SJSA1 (cell line): ENCODE measurements at regions not wholly inside any gene's neighbourhood (a gene's known extent, or its start where the extent isn't known, plus 50 kb on each side); places are given as distances from the start of the nearest gene placed in this dataset.
"Not testable (repeated sequence)": the region's sequence is repeated elsewhere in the genome, so short reads cannot be mapped to it uniquely, and the experiment has no call there.

Experiments used
- DNase-seq, 2 experiments: peaks; one replicate each; pipeline ENCODE4 v3.0.0-alpha.2; 2015 to 2020; ENCODE audit warnings: low spot score in 2 of 2, low read depth in 1 of 2
- H3K27ac ChIP-seq: fragments of 250-450 bp; sonication (Bioruptor Pico); 2 replicates; pipeline ENCODE4 v1.5.1; 2020; ENCODE audit warnings: mild to moderate bottlenecking, moderate library complexity
- H3K27me3 ChIP-seq: fragments of 250-450 bp; sonication (Bioruptor Pico); replicated peaks from 2 replicates; pipeline ENCODE4 v1.5.1; 2020; ENCODE audit warnings: mild to moderate bottlenecking, moderate library complexity
- H3K36me3 ChIP-seq: fragments of 250-450 bp; sonication (Bioruptor Pico); 2 replicates; pipeline ENCODE4 v1.5.1; 2020; ENCODE audit warnings: mild to moderate bottlenecking
- H3K4me1 ChIP-seq: fragments of 250-450 bp; sonication (Bioruptor Pico); replicated peaks from 2 replicates; pipeline ENCODE4 v1.6.1; 2021; ENCODE audit warnings: mild to moderate bottlenecking
- H3K4me3 ChIP-seq: fragments of 250-450 bp; sonication (Bioruptor Pico); 2 replicates; pipeline ENCODE4 v1.5.1; 2020; ENCODE audit warnings: mild to moderate bottlenecking
- H3K9me3 ChIP-seq: fragments of 250-450 bp; sonication (Bioruptor Pico); replicated peaks from 2 replicates; pipeline ENCODE4 v1.5.1; 2020; ENCODE audit warnings: mild to moderate bottlenecking

DNA sequence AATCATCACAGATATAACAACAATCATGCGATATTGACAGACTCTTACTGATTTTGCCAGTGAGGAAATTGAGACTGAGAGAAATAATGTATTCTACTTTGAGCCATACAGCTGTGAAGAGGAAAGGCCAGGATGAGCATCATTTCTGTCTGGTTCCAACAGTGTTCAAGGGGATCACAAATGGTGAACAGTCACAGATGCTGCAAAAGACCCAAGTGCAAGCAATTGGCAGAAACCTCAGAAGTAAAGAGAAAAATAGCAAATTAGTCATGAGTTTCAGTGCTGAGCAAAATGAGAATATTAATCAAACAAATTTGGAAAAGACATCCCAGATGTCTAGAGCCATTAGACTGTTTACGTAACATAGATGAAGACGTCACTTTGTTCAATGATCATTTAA, 114.1 kb downstream of the RAB38 start:
- no peaks in the 10 kb centered on the region for H3K27me3 ChIP-seq
- H3K4me1 ChIP-seq, result no peaks in the 10 kb centered on the region
- H3K27ac ChIP-seq, result no peak overlapping the region
- H3K4me3 ChIP-seq, result no peak overlapping the region
- no peak for DNase-seq
- no peaks in the 10 kb centered on the region for H3K36me3 ChIP-seq
- no peaks in the 10 kb centered on the region for H3K9me3 ChIP-seq

GRCh38 chr11:88059326-88059725, 115.9 kb downstream of the RAB38 start:
- DNase-seq, result no peak
- H3K9me3 ChIP-seq, result no peaks in the 10 kb centered on the region
- H3K36me3 ChIP-seq, result no peaks in the 10 kb centered on the region
- no peak overlapping the region for H3K27ac ChIP-seq
- no peaks in the 10 kb centered on the region for H3K27me3 ChIP-seq
- no peaks in the 10 kb centered on the region for H3K4me1 ChIP-seq
- no peak overlapping the region for H3K4me3 ChIP-seq

DNA sequence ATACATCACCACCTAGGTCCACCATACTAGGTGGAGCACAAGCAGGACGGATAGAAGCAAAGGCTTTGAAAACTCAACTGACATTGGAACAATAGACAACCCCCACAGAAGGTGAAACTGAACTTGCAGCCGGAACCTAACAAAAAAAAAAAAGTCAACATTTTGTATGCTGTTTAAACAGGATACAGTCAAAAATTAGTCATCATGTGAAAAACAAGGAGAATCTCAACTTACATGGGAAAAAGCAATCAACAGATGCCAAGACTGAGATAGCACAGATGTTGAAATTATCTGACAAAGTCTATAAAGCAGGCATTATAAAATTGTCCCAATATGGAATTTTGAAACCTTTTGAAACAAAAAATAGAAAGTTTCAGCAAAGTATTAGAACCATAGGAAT, 123.8 kb downstream of the RAB38 start:
- H3K9me3 ChIP-seq, result no peaks in the 10 kb centered on the region
- no peaks in the 10 kb centered on the region for H3K27me3 ChIP-seq
- H3K27ac ChIP-seq, result no peak overlapping the region
- H3K4me1 ChIP-seq, result no peaks in the 10 kb centered on the region
- DNase-seq, result no peak
- no peak overlapping the region for H3K4me3 ChIP-seq
- no peaks in the 10 kb centered on the region for H3K36me3 ChIP-seq

- H3K27me3 ChIP-seq, result no peaks in the 10 kb centered on the region
- DNase-seq, result no peak
- H3K36me3 ChIP-seq, result no peaks in the 10 kb centered on the region
- H3K9me3 ChIP-seq, result no peaks in the 10 kb centered on the region
- no peak overlapping the region for H3K27ac ChIP-seq
- no peak overlapping the region for H3K4me3 ChIP-seq
- no peaks in the 10 kb centered on the region for H3K4me1 ChIP-seq
Measured at GRCh38 chr11:88050247-88050646, 125.0 kb downstream of the RAB38 start.

DNA sequence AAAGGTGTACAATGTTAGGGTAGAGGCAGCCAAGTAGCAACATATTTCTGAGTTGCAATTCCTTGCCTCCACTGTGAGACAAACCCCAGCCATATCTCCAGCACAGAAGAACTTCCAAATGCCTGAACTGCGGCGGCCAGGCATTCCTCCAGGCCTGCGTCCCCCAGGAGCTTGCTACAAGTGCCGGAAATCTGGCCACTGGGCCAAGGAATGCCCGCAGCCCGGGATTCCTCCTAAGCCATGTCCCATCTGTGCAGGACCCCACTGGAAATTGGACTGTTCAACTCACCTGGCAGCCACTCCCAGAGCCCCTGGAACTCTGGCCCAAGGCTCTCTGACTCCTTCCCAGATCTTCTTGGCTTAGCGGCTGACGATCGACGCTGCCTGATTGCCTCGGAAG, 130.0 kb downstream of the RAB38 start:
- not testable (repeated sequence) for H3K27ac ChIP-seq, H3K4me1 ChIP-seq, H3K27me3 ChIP-seq, DNase-seq, H3K36me3 ChIP-seq, H3K4me3 ChIP-seq, H3K9me3 ChIP-seq

DNA sequence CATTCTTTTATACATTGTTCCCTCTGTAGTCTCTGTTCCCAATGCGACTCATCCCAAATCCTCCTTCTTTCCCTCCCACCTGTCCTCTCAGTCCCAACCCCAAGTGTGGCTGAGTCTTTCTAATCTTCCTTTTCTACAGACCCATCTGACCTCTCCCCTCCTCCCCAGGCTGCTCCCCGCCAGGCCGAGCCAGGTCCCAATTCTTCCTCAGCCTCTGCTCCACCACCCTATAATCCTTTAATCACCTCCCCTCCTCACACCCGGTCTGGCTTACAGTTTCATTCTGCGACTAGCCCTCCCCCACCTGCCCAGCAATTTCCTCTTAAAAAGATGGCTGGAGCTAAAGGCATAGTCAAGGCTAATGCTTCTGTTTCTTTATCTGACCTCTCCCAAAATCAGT, 130.6 kb downstream of the RAB38 start:
- not testable (repeated sequence) for DNase-seq, H3K36me3 ChIP-seq, H3K4me1 ChIP-seq, H3K27ac ChIP-seq, H3K27me3 ChIP-seq, H3K4me3 ChIP-seq, H3K9me3 ChIP-seq

GRCh38 chr11:88043149-88043548, 132.1 kb downstream of the RAB38 start:
- H3K4me3 ChIP-seq, result no peak overlapping the region
- DNase-seq, result no peak
- H3K36me3 ChIP-seq, result no peaks in the 10 kb centered on the region
- no peaks in the 10 kb centered on the region for H3K9me3 ChIP-seq
- no peaks in the 10 kb centered on the region for H3K4me1 ChIP-seq
- H3K27me3 ChIP-seq, result no peaks in the 10 kb centered on the region
- H3K27ac ChIP-seq, result no peak overlapping the region

GRCh38 chr11:88042647-88043046, 132.6 kb downstream of the RAB38 start:
- H3K4me3 ChIP-seq, result no peak overlapping the region
- no peaks in the 10 kb centered on the region for H3K27me3 ChIP-seq
- H3K27ac ChIP-seq, result no peak overlapping the region
- H3K4me1 ChIP-seq, result no peaks in the 10 kb centered on the region
- H3K9me3 ChIP-seq, result no peaks in the 10 kb centered on the region
- no peak for DNase-seq
- H3K36me3 ChIP-seq, result no peaks in the 10 kb centered on the region

GRCh38 chr11:88042238-88042637, 133.0 kb downstream of the RAB38 start:
- no peaks in the 10 kb centered on the region for H3K4me1 ChIP-seq
- H3K27ac ChIP-seq, result no peak overlapping the region
- H3K4me3 ChIP-seq, result no peak overlapping the region
- H3K9me3 ChIP-seq, result no peaks in the 10 kb centered on the region
- no peaks in the 10 kb centered on the region for H3K36me3 ChIP-seq
- H3K27me3 ChIP-seq, result no peaks in the 10 kb centered on the region
- DNase-seq, result no peak

DNA sequence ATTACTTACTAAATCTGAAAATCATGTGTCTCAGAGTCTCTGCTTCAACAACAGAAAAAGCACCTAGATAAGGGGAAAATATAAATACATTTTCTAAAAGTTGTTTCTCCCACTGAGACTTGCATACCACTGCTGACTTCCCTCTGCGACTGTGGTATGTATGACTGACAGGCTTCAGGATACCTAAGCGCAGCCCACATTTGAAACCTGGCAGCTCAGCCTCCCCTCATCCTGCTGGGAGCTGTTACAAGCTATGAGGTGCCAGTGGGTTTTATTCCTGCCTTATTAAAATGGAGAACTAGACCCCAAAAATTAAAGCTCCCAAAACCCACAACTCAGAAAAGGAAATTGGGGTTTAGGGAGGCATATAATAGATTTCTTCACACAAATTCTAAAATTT, 133.6 kb downstream of the RAB38 start:
- Histone ChIP-seq H3K9me3 (no peaks in the 10 kb centered on the region), H3K4me3 (no peak overlapping the region), H3K27me3 (no peaks in the 10 kb centered on the region), H3K36me3 (no peaks in the 10 kb centered on the region), H3K4me1 (no peaks in the 10 kb centered on the region), H3K27ac (no peak overlapping the region)
- DNase-seq, result no peak

GRCh38 chr11:88040148-88040496, 135.1 kb downstream of the RAB38 start:
- H3K9me3 ChIP-seq, result no peaks in the 10 kb centered on the region
- H3K4me1 ChIP-seq, result no peaks in the 10 kb centered on the region
- no peak overlapping the region for H3K27ac ChIP-seq
- no peak for DNase-seq
- no peak overlapping the region for H3K4me3 ChIP-seq
- no peaks in the 10 kb centered on the region for H3K36me3 ChIP-seq
- H3K27me3 ChIP-seq, result no peaks in the 10 kb centered on the region

- H3K9me3 ChIP-seq, result no peaks in the 10 kb centered on the region
- H3K4me3 ChIP-seq, result no peak overlapping the region
- H3K27ac ChIP-seq, result no peak overlapping the region
- no peaks in the 10 kb centered on the region for H3K4me1 ChIP-seq
- no peaks in the 10 kb centered on the region for H3K27me3 ChIP-seq
- no peaks in the 10 kb centered on the region for H3K36me3 ChIP-seq
- DNase-seq, result no peak
Measured at GRCh38 chr11:88039476-88040147, 135.6 kb downstream of the RAB38 start.

GRCh38 chr11:88038063-88038462, 137.2 kb downstream of the RAB38 start:
- Histone ChIP-seq H3K4me3 (no peak overlapping the region), H3K27ac (no peak overlapping the region), H3K36me3 (no peaks in the 10 kb centered on the region), H3K9me3 (no peaks in the 10 kb centered on the region), H3K27me3 (no peaks in the 10 kb centered on the region), H3K4me1 (no peaks in the 10 kb centered on the region)
- DNase-seq, result no peak

DNA sequence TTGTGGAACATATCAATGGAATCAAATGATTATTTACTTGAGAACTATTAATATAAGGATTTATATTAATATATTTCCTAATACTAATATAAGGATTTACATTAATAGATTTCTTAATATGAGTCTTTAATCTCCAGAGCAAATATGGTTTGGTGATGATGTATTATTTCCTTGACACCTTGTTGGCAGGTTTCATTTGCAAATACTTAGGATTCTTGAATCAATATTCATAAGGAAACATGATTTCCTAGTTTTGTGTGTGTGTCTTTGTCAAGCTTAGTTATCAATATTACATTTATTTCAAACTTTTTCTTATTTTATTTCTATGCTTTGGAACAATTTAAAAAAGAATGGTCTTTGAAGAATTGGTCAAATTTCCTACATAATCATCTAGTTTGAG, 138.5 kb downstream of the RAB38 start:
- Histone ChIP-seq H3K27me3 (no peaks in the 10 kb centered on the region), H3K36me3 (no peaks in the 10 kb centered on the region), H3K9me3 (no peaks in the 10 kb centered on the region), H3K27ac (no peak overlapping the region), H3K4me3 (no peak overlapping the region), H3K4me1 (no peaks in the 10 kb centered on the region)
- DNase-seq, result no peak

DNA sequence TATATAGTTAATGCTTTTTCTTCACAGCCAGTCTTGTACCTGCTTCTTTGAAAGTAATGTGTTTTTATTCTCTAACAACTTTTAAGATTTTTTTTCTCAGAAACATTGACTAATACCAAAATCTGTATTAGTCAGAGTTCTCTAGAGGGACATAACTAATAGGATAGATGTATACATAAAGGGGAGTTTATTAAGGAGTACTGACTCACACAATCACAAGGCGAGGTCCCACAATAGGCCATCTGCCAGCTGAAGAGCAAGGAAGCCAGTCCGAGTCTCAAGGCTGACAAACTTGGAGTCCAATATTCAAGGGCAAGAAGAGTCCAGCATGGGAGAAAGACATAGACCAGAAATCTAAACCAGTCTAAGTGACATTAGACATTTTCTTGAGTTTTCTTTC, 140.0 kb downstream of the RAB38 start:
- H3K27me3 ChIP-seq, result no peaks in the 10 kb centered on the region
- no peak overlapping the region for H3K27ac ChIP-seq
- H3K9me3 ChIP-seq, result no peaks in the 10 kb centered on the region
- no peak overlapping the region for H3K4me3 ChIP-seq
- DNase-seq, result no peak
- no peaks in the 10 kb centered on the region for H3K4me1 ChIP-seq
- H3K36me3 ChIP-seq, result no peaks in the 10 kb centered on the region
